IMR-90 (cell line): ENCODE measurements at regions not wholly inside any gene's neighbourhood (a gene's known extent, or its start where the extent isn't known, plus 50 kb on each side); places are given as distances from the start of the nearest gene placed in this dataset.

Experiments
- CTCF ChIP-seq: conservative IDR thresholded peaks from 2 replicates; pipeline ENCODE4 v1.5.1; 2012; ENCODE audit warnings: mild to moderate bottlenecking, low read depth, low read length, improper control_type of control experiment
- ELK1 ChIP-seq: fragments of 150-350 bp; IDR thresholded peaks from 2 replicates; pipeline ENCODE4 v1.6.1; 2016; ENCODE audit warnings: low read depth, mild to moderate bottlenecking, low read length, moderate library complexity, borderline replicate concordance
- MXI1 ChIP-seq: IDR thresholded peaks from 2 replicates; pipeline ENCODE4 v1.6.1; 2012; ENCODE audit warnings: low read depth, mild to moderate bottlenecking, low read length, moderate library complexity, borderline replicate concordance
- POLR2A ChIP-seq: IDR thresholded peaks from 2 replicates; pipeline ENCODE4 v1.6.1; 2012; ENCODE audit warnings: mild to moderate bottlenecking, low read depth, low read length

- TF ChIP-seq CTCF (no peak), POLR2A (no peak), MXI1 (no peak), ELK1 (no peak)
Observed at GRCh38 chr5:12111261-12111660, 207.0 kb upstream of the CTNND2 start.
